ENCODE measurements at regions not wholly inside any gene's neighbourhood (a gene's known extent, or its start where the extent isn't known, plus 50 kb on each side); places are given as distances from the start of the nearest gene placed in this dataset.

DNA sequence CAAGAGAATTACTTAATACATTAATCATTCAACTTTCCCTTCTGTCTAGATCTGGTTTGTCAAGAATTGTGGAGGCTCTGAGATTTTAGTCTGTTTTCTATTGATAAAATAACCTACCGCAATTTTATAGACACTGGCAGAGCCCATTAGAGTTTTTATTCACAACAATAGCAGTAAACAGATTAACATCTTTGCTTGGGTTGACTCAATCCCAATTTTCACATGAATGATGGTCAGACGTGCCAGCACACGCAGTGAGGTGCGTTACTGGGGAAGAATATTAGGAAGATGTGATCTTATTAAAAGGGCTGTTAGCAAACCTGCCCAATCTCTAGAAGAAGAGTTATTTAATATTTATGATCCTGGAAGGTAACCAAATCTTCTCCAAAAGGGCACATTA lies 736.6 kb downstream of the MRPL39 start:
- in situ Hi-C loops (cut with MboI; ENCODE audit: low sequenced_read_pairs) = no loop called here
- no peaks in the 10 kb centered on the region for H3K27me3 ChIP-seq (ENCODE audit: low read depth)
- no peaks in the 10 kb centered on the region for H3K9me3 ChIP-seq
- DNase-seq (ENCODE audit: low spot score in 2 of 2) = peak in 1 of 2 experiments; percentile 43
- H3K36me3 ChIP-seq (replicated peaks) = no peaks in the 10 kb centered on the region
- H3K4me3 ChIP-seq = no peak overlapping the region
- H3K4me1 ChIP-seq = peaks cover 6% of the 10 kb centered on the region; the same call in 1 of the 2 replicates

DNA sequence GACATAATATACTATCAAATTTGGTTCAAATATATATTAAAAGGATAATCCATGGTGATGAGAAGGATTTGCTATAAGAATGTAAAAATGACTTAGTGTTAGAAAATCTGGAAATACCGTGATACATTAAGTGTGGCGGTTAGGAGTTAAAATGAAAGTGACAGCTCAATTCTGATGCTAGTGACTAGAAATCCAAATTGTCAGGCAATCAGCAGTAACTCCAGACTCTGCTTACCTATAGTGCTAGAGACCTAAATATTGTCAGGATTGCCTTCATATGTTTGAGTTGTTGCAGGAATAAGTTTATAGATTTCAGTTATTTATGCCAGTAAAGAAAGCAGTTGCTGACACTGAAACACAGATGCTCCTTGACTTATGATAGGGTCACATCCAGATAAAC lies 737.4 kb downstream of the MRPL39 start:
- peaks cover 6% of the 10 kb centered on the region; the same call in 1 of the 2 replicates for H3K4me1 ChIP-seq
- peak in 1 of 2 experiments; percentile 18 for DNase-seq (ENCODE audit: low spot score in 2 of 2)
- H3K9me3 ChIP-seq = no peaks in the 10 kb centered on the region
- no peaks in the 10 kb centered on the region for H3K36me3 ChIP-seq (replicated peaks)
- in situ Hi-C loops (cut with MboI; ENCODE audit: low sequenced_read_pairs) = no loop called here
- H3K4me3 ChIP-seq = no peak overlapping the region
- H3K27me3 ChIP-seq (ENCODE audit: low read depth) = no peaks in the 10 kb centered on the region

DNA sequence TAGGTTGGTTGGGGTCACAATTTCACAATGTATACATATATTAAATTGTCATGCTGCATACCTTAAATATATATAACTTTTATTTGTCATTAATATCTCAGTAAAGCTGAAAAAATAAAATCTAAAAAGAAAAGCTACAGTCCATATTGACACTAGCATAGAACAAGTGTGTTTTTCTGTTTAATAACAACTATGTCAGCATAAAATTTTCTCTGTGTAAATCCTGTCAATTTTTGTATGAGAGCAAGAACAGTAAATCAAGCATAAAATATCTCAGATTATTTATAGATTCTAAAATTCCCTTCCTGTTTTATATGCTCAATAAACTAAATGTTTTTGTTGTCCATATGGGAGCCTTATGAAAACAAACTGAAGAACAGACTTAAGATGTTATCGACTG lies 739.2 kb downstream of the MRPL39 start:
- Histone ChIP-seq H3K4me3 (no peak overlapping the region), H3K27me3 (ENCODE audit: low read depth) (no peaks in the 10 kb centered on the region), H3K36me3 (replicated peaks) (no peaks in the 10 kb centered on the region), H3K4me1 (peaks cover 6% of the 10 kb centered on the region; the same call in 1 of the 2 replicates), H3K9me3 (no peaks in the 10 kb centered on the region)
- in situ Hi-C loops (cut with MboI; ENCODE audit: low sequenced_read_pairs) = no loop called here
- DNase-seq (ENCODE audit: low spot score in 2 of 2) = no peak

DNA sequence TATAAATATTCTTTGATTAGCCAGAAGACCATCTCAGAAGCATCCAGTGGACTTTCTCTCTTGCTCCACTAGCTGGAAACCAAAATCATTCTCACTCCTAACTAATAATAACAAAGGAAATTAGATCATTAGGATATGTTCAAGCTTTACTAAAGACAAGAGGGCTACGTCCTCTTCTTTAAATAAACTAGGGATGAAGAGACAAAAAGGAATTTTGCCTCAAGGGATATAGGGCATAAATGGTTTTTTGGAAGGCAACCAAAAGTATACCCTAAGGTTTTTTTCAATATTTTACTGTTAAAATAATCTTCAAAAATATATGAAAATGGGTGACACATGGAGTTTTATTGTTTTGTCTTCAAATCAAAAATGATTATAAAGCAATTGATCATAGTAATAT lies 745.8 kb downstream of the MRPL39 start:
- no peaks in the 10 kb centered on the region for H3K9me3 ChIP-seq
- in situ Hi-C loops (cut with MboI; ENCODE audit: low sequenced_read_pairs) = no loop called here
- no peak overlapping the region for H3K4me3 ChIP-seq
- DNase-seq (ENCODE audit: low spot score in 2 of 2) = no peak
- H3K27me3 ChIP-seq (ENCODE audit: low read depth) = no peaks in the 10 kb centered on the region
- no peaks in the 10 kb centered on the region for H3K4me1 ChIP-seq
- H3K36me3 ChIP-seq (replicated peaks) = no peaks in the 10 kb centered on the region

DNA sequence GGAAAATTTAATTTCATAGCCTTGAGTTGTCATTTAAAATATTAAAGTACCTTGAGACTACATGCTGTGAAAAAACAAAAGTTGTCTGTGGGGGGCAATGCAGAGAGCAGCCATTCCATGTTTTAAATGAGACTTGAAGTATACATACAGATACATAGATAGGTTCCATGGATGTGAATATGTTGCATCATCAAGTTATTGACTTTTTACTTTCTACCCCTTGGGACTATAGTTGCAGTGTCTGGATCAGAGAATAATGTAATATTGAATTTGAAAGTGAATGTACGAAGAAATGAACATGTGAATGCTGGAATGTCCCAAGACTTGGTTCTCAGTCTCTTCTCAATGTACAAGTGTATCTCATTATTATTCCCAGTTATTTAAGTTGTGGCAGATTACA lies 751.0 kb downstream of the MRPL39 start:
- H3K36me3 ChIP-seq (replicated peaks) = no peaks in the 10 kb centered on the region

DNA sequence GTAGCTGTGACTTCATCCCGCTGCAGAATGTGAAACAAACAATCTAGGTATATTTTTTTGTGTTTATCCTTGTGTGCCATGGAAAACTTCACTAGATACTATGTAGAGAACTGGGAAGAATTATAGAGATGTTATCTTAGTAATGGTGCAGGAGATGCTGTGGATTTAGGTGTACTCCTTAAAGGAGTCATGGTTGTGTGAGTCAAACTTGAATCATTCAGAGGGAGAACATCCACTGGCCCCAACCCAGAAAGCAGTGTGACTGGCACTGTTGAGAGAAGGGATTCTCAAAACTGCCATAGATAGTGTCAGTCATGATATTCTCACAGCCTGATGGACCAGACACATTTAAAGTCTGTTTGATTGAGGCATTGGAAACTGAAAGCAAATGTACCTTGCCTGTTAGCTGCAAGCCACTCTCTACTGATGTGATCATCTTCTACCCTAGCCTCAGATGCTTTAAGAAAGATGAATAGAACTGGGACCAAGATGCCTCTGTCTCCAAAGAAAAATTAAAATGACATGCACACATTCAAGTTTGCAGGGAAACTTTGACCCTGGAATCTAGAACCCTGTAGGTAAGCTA lies 754.6 kb downstream of the MRPL39 start:
- no peaks in the 10 kb centered on the region for H3K4me1 ChIP-seq
- no peaks in the 10 kb centered on the region for H3K27me3 ChIP-seq (ENCODE audit: low read depth)
- in situ Hi-C loops (cut with MboI; ENCODE audit: low sequenced_read_pairs) = no loop called here
- no peaks in the 10 kb centered on the region for H3K9me3 ChIP-seq
- no peaks in the 10 kb centered on the region for H3K36me3 ChIP-seq (replicated peaks)
- H3K4me3 ChIP-seq = no peak overlapping the region
- no peak for DNase-seq (ENCODE audit: low spot score in 2 of 2)

More for the DNA sequence above, 751.0 kb downstream of the MRPL39 start:
- no peak for DNase-seq (ENCODE audit: low spot score in 2 of 2)
- Histone ChIP-seq H3K27me3 (ENCODE audit: low read depth) (no peaks in the 10 kb centered on the region), H3K9me3 (no peaks in the 10 kb centered on the region), H3K4me3 (no peak overlapping the region), H3K4me1 (no peaks in the 10 kb centered on the region)
- in situ Hi-C loops (cut with MboI; ENCODE audit: low sequenced_read_pairs) = no loop called here

DNA sequence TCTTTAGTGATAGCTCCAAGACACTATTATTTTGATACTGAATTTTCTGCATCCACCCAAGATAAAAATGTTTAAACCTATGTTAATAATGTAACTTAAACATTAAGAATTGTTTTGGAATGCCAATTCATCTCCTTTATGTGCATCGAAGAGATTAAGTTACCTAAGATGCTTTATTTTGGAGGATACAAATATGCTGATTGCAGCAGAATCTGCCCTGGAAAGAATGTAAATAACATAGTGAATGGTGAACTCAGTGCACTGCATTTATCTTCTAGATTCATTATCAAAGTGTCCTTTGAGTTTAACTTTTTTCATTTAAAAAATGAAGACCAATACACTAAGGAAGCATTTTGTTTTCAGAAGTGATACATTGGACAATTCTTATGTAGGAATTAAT lies 757.2 kb downstream of the MRPL39 start:
- H3K9me3 ChIP-seq = no peaks in the 10 kb centered on the region
- in situ Hi-C loops (cut with MboI; ENCODE audit: low sequenced_read_pairs) = no loop called here
- no peaks in the 10 kb centered on the region for H3K36me3 ChIP-seq (replicated peaks)
- H3K4me3 ChIP-seq = no peak overlapping the region
- DNase-seq (ENCODE audit: low spot score in 2 of 2) = no peak
- H3K4me1 ChIP-seq = no peaks in the 10 kb centered on the region
- H3K27me3 ChIP-seq (ENCODE audit: low read depth) = no peaks in the 10 kb centered on the region

DNA sequence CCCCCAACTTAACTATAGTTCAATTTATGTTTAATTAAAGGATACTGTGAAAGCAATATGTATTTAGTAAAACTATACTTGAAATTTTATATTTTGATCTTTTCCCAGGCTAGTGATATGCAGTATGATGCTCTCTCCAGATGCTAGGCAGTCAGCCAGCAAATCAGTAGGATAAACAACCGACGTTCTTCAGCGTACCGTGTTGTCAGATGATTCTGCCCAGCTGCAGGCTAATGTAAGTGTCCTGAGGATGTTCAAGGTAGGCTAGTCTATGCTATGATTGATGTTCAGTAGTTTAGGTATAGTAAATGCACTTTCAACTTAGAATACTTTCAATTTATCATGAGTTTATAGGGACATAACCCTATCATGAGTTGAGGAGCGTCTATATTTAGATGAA lies 762.6 kb downstream of the MRPL39 start:
- Histone ChIP-seq H3K4me1 (no peaks in the 10 kb centered on the region), H3K36me3 (replicated peaks) (no peaks in the 10 kb centered on the region), H3K9me3 (no peaks in the 10 kb centered on the region), H3K27me3 (ENCODE audit: low read depth) (no peaks in the 10 kb centered on the region), H3K4me3 (no peak overlapping the region)
- in situ Hi-C loops (cut with MboI; ENCODE audit: low sequenced_read_pairs) = no loop called here
- no peak for DNase-seq (ENCODE audit: low spot score in 2 of 2)

DNA sequence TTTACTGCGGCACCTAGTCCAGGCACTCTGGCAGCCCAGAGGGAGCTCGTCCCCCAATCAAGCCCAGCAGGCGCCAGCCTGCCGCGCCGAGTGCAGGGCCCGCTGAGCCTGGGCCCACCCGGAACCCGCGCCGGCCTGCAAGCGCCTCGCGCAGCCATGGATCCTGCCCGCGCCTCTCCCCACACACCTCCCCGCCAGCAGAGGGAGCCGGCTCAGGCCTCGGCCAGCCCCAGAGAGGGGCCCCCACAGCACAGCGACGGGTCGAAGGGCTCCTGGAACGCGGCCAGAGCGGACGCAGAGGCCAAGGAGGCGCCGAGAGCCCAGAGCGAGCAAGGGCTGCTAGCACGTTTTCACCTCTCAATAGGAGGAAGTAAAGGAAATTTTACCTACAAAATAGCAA lies 767.0 kb downstream of the MRPL39 start:
- Histone ChIP-seq H3K36me3 (replicated peaks) (no peaks in the 10 kb centered on the region), H3K27me3 (ENCODE audit: low read depth) (no peaks in the 10 kb centered on the region), H3K4me3 (no peak overlapping the region), H3K4me1 (no peaks in the 10 kb centered on the region), H3K9me3 (no peaks in the 10 kb centered on the region)
- DNase-seq (ENCODE audit: low spot score in 2 of 2) = no peak
- in situ Hi-C loops (cut with MboI; ENCODE audit: low sequenced_read_pairs) = no loop called here

DNA sequence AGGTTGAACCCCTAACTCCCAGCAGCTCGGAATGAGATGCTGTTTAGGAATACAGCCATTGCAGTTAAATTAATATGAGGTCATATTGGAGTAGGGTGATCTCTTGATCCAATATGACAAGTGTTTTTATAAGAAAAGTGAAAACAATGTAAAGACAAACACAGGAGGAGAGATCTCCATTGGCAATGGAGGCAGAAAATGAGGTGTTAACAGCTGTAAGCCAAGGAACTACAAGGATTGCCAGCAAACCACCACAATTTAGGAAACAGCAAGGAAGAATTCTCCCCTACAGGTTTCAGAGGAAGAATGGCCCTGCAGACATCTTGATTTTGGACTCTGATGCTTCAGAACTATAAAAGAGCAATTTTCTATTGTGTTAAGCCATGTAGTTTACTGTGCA lies 774.3 kb downstream of the MRPL39 start:
- H3K4me3 ChIP-seq = no peak overlapping the region
- no peak for DNase-seq (ENCODE audit: low spot score in 2 of 2)
- H3K4me1 ChIP-seq = no peaks in the 10 kb centered on the region
- in situ Hi-C loops (cut with MboI; ENCODE audit: low sequenced_read_pairs) = no loop called here
- no peaks in the 10 kb centered on the region for H3K27me3 ChIP-seq (ENCODE audit: low read depth)
- no peaks in the 10 kb centered on the region for H3K9me3 ChIP-seq
- H3K36me3 ChIP-seq (replicated peaks) = no peaks in the 10 kb centered on the region

DNA sequence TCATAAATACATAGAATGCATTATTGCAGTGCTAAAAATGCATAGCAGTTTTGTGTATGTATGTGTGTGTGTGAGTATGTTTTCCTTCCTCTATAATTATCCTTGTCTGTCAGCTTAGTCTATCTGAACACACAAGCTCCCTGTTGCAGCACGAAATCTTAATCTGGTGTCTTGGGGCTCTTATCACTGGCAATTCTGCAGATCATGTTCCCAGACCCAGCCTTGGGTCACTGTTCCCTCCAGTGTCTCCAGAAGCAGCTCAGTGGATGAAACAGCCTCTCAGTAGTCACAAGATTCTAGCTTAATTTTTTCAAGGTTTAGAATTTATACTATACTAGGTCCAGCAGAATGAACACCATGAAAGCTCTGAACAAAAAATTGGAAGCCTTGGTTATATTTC lies 777.9 kb downstream of the MRPL39 start:
- H3K4me3 ChIP-seq = no peak overlapping the region
- H3K36me3 ChIP-seq (replicated peaks) = no peaks in the 10 kb centered on the region
- in situ Hi-C loops (cut with MboI; ENCODE audit: low sequenced_read_pairs) = no loop called here
- no peaks in the 10 kb centered on the region for H3K4me1 ChIP-seq
- DNase-seq (ENCODE audit: low spot score in 2 of 2) = no peak
- H3K27me3 ChIP-seq (ENCODE audit: low read depth) = no peaks in the 10 kb centered on the region
- no peaks in the 10 kb centered on the region for H3K9me3 ChIP-seq

DNA sequence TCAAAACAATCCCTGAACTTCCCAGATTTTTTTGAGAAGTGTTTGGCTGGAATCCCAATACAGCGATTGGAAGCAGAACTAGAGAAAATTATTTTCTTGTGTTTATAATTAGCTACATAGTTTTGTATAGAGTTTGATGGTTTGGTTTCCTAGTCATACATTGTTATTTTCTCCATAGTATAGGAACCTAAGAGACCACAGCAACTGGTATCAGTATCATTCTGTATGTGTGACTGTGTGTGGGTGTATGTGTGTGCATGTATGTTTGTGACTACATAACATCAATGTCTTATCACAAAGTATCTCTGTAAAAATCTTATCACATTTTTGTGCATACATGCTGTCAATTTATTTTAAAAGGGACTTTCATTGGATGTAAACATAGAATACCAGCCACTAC lies 780.5 kb downstream of the MRPL39 start:
- Histone ChIP-seq H3K36me3 (replicated peaks) (no peaks in the 10 kb centered on the region), H3K9me3 (no peaks in the 10 kb centered on the region), H3K27me3 (ENCODE audit: low read depth) (no peaks in the 10 kb centered on the region), H3K4me1 (no peaks in the 10 kb centered on the region), H3K4me3 (no peak overlapping the region)
- in situ Hi-C loops (cut with MboI; ENCODE audit: low sequenced_read_pairs) = no loop called here
- no peak for DNase-seq (ENCODE audit: low spot score in 2 of 2)

DNA sequence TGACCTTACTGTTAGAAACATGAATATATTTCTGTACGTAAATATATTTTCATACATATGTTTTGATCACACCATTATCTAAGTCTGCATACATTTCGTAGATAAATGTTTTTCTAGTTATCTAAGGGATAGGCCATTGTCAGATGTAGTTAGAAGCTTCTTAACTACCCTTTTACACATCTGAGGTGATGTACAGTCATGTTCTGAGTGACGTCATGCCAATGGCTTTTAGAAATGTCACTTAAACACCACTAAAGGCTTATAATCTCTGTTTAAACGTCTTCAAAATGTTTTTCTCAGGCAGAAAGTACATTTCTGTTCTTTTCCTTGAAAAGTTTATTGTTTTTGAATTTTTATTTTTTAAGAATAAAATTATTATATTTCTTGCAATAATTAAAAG lies 781.9 kb downstream of the MRPL39 start:
- H3K4me3 ChIP-seq = no peak overlapping the region
- no peaks in the 10 kb centered on the region for H3K36me3 ChIP-seq (replicated peaks)
- DNase-seq (ENCODE audit: low spot score in 2 of 2) = no peak
- no peaks in the 10 kb centered on the region for H3K27me3 ChIP-seq (ENCODE audit: low read depth)
- no peaks in the 10 kb centered on the region for H3K9me3 ChIP-seq
- in situ Hi-C loops (cut with MboI; ENCODE audit: low sequenced_read_pairs) = no loop called here
- no peaks in the 10 kb centered on the region for H3K4me1 ChIP-seq

DNA sequence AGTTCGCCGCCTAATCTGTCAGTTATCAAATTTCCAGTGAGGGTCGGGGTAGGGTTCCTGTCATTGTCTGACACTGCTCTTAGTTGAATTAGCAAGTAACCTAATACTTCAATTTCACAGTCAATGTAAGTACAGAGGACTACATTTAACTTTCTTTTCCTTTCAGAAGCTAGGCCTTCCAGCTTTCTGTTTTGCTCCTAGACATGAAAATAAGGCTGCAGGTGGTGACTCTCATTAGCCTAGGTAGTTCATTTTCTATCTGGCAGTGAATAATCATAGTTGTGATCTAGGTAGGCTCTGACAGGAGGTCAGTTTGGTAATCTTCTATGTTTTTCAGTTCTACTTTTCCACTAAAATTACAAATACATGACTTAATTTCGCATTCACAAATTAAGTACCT lies 783.1 kb downstream of the MRPL39 start:
- Histone ChIP-seq H3K4me3 (no peak overlapping the region), H3K4me1 (no peaks in the 10 kb centered on the region), H3K36me3 (replicated peaks) (no peaks in the 10 kb centered on the region), H3K27me3 (ENCODE audit: low read depth) (no peaks in the 10 kb centered on the region), H3K9me3 (no peaks in the 10 kb centered on the region)
- no peak for DNase-seq (ENCODE audit: low spot score in 2 of 2)
- in situ Hi-C loops (cut with MboI; ENCODE audit: low sequenced_read_pairs) = no loop called here

DNA sequence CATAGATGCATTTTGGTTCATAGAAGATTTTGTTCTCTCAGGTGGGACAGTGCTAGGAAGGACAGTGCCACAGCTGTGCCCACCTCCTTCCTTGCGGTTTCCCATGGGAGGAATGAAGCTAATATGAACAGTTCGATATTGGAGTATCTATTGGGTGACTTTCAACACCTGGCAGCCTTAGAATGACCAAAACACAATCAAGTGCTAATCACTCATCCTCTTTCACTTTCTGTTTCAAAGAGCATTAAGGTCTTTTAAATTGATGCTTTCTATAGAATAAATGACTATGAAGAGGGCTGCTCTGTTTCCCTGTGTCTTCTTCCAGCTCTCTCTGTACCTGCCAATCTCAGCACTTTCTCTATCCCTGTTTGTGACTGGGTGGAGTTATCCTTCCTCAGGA lies 784.0 kb downstream of the MRPL39 start:
- Histone ChIP-seq H3K9me3 (no peaks in the 10 kb centered on the region), H3K4me1 (no peaks in the 10 kb centered on the region), H3K36me3 (replicated peaks) (no peaks in the 10 kb centered on the region), H3K4me3 (no peak overlapping the region), H3K27me3 (ENCODE audit: low read depth) (no peaks in the 10 kb centered on the region)
- in situ Hi-C loops (cut with MboI; ENCODE audit: low sequenced_read_pairs) = no loop called here
- no peak for DNase-seq (ENCODE audit: low spot score in 2 of 2)
